ENCODE measurements at regions not wholly inside any gene's neighbourhood (a gene's known extent, or its start where the extent isn't known, plus 50 kb on each side); places are given as distances from the start of the nearest gene placed in this dataset.

GRCh38 chrX:140149761-140150160 lies 184.4 kb upstream of the CXorf66 start:
- TF ChIP-seq, protein P1, sequence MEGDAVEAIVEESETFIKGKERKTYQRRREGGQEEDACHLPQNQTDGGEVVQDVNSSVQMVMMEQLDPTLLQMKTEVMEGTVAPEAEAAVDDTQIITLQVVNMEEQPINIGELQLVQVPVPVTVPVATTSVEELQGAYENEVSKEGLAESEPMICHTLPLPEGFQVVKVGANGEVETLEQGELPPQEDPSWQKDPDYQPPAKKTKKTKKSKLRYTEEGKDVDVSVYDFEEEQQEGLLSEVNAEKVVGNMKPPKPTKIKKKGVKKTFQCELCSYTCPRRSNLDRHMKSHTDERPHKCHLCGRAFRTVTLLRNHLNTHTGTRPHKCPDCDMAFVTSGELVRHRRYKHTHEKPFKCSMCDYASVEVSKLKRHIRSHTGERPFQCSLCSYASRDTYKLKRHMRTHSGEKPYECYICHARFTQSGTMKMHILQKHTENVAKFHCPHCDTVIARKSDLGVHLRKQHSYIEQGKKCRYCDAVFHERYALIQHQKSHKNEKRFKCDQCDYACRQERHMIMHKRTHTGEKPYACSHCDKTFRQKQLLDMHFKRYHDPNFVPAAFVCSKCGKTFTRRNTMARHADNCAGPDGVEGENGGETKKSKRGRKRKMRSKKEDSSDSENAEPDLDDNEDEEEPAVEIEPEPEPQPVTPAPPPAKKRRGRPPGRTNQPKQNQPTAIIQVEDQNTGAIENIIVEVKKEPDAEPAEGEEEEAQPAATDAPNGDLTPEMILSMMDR (IDR thresholded peaks at IDR 0.05), result no peak
- no peak for TF ChIP-seq POLR2A (IDR thresholded peaks at IDR 0.05)

All from lower leg skin (tissue), 3 donors.